ENCODE measurements at regions not wholly inside any gene's neighbourhood (a gene's known extent, or its start where the extent isn't known, plus 50 kb on each side); places are given as distances from the start of the nearest gene placed in this dataset.

GRCh38 chr2:144258154-144258553 lies 261.8 kb downstream of the ZEB2 start:
- TF ChIP-seq CTCF (conservative IDR thresholded peaks at IDR 0.05; ENCODE audit: low read depth, low read length) (no peak), EZH2 (IDR thresholded peaks at IDR 0.05; ENCODE audit: borderline replicate concordance, low read depth, low read length, poor library complexity, severe bottlenecking) (no peak)
- no peak overlapping the region for H3K27ac ChIP-seq (ENCODE audit: low read depth, low read length, poor library complexity, severe bottlenecking)
- no peaks in the 10 kb centered on the region for H3K27me3 ChIP-seq (replicated peaks; ENCODE audit: insufficient read depth, low read depth, low read length, poor library complexity)
- ChIA-PET POLR2A (ENCODE audit: low non-redundant PET) (no interaction called here), CTCF (no interaction called here)
- BruUV-seq (replicated peaks) = no TSS peak
- intact Hi-C loops (cut with micrococcal nuclease; ENCODE audit: unreplicated experiment) = no loop called here
- H3K9me3 ChIP-seq (ENCODE audit: low read depth, low read length, poor library complexity, severe bottlenecking) = peaks cover 34% of the 10 kb centered on the region
- DNase-seq (ENCODE audit: low spot score) = no peak
- no peak overlapping the region for H3K4me3 ChIP-seq (ENCODE audit: low read depth, low read length, poor library complexity, severe bottlenecking)
- H3K36me3 ChIP-seq (ENCODE audit: insufficient read depth, low read length, poor library complexity, severe bottlenecking) = no peaks in the 10 kb centered on the region
- H3K4me1 ChIP-seq (ENCODE audit: insufficient read depth, low read length, poor library complexity, severe bottlenecking) = no peaks in the 10 kb centered on the region

GRCh38 chr2:144256996-144257707 lies 262.8 kb downstream of the ZEB2 start:
- no peaks in the 10 kb centered on the region for H3K4me1 ChIP-seq (ENCODE audit: insufficient read depth, low read length, poor library complexity, severe bottlenecking)
- no peaks in the 10 kb centered on the region for H3K36me3 ChIP-seq (ENCODE audit: insufficient read depth, low read length, poor library complexity, severe bottlenecking)
- CTCF ChIA-PET = no interaction called here
- H3K27me3 ChIP-seq (replicated peaks; ENCODE audit: insufficient read depth, low read depth, low read length, poor library complexity) = no peaks in the 10 kb centered on the region
- H3K9me3 ChIP-seq (ENCODE audit: low read depth, low read length, poor library complexity, severe bottlenecking) = peaks cover 43% of the 10 kb centered on the region
- POLR2A ChIA-PET (ENCODE audit: low non-redundant PET) = no interaction called here
- DNase-seq (ENCODE audit: low spot score) = no peak
- H3K4me3 ChIP-seq (ENCODE audit: low read depth, low read length, poor library complexity, severe bottlenecking) = no peak overlapping the region
- BruUV-seq (replicated peaks) = no TSS peak
- H3K27ac ChIP-seq (ENCODE audit: low read depth, low read length, poor library complexity, severe bottlenecking) = no peak overlapping the region
- no peak for TF ChIP-seq CTCF (conservative IDR thresholded peaks at IDR 0.05; ENCODE audit: low read depth, low read length)
- TF ChIP-seq EZH2 (IDR thresholded peaks at IDR 0.05; ENCODE audit: borderline replicate concordance, low read depth, low read length, poor library complexity, severe bottlenecking) = no peak
- intact Hi-C loops (cut with micrococcal nuclease; ENCODE audit: unreplicated experiment) = no loop called here

- H3K4me1 ChIP-seq (ENCODE audit: insufficient read depth, low read length, poor library complexity, severe bottlenecking) = no peaks in the 10 kb centered on the region
- no peaks in the 10 kb centered on the region for H3K27me3 ChIP-seq (replicated peaks; ENCODE audit: insufficient read depth, low read depth, low read length, poor library complexity)
- ChIA-PET POLR2A (ENCODE audit: low non-redundant PET) (no interaction called here), CTCF (no interaction called here)
- no peaks in the 10 kb centered on the region for H3K36me3 ChIP-seq (ENCODE audit: insufficient read depth, low read length, poor library complexity, severe bottlenecking)
- TF ChIP-seq CTCF (conservative IDR thresholded peaks at IDR 0.05; ENCODE audit: low read depth, low read length) = no peak
- no peak for TF ChIP-seq EZH2 (IDR thresholded peaks at IDR 0.05; ENCODE audit: borderline replicate concordance, low read depth, low read length, poor library complexity, severe bottlenecking)
- no peak overlapping the region for H3K4me3 ChIP-seq (ENCODE audit: low read depth, low read length, poor library complexity, severe bottlenecking)
- intact Hi-C loops (cut with micrococcal nuclease; ENCODE audit: unreplicated experiment) = no loop called here
- no TSS peak for BruUV-seq (replicated peaks)
- no peak for DNase-seq (ENCODE audit: low spot score)
- peaks cover 43% of the 10 kb centered on the region for H3K9me3 ChIP-seq (ENCODE audit: low read depth, low read length, poor library complexity, severe bottlenecking)
- H3K27ac ChIP-seq (ENCODE audit: low read depth, low read length, poor library complexity, severe bottlenecking) = no peak overlapping the region
Measured at GRCh38 chr2:144254342-144255235, 265.3 kb downstream of the ZEB2 start.
